Trophoblast cell (in vitro differentiated cells and primary cell): ENCODE measurements at regions not wholly inside any gene's neighbourhood (a gene's known extent, or its start where the extent isn't known, plus 50 kb on each side); places are given as distances from the start of the nearest gene placed in this dataset.

Experiments
- DNase-seq, 2 donors: peaks; one replicate each; pipeline ENCODE4 v3.0.0-alpha.2; 2016
- H2AFZ ChIP-seq: 2 replicates; pipeline ENCODE4 v1.6.1; 2013; ENCODE audit warnings: low read length, moderate library complexity, mild to moderate bottlenecking; ENCODE audit not compliant: insufficient read depth, poor library complexity
- H2AK5ac ChIP-seq: 2 replicates; pipeline ENCODE4 v1.6.1; 2013; ENCODE audit warnings: mild to moderate bottlenecking, low read length
- H2BK120ac ChIP-seq: 2 replicates; pipeline ENCODE4 v1.6.1; 2013; ENCODE audit warnings: low read length, mild to moderate bottlenecking, moderate library complexity; ENCODE audit not compliant: insufficient read depth, poor library complexity
- H2BK12ac ChIP-seq: 2 replicates; pipeline ENCODE4 v1.6.1; 2013; ENCODE audit warnings: mild to moderate bottlenecking, low read length, moderate library complexity
- H2BK5ac ChIP-seq: 2 replicates; pipeline ENCODE4 v1.6.1; 2013; ENCODE audit warnings: low read length, low read depth, moderate library complexity, mild to moderate bottlenecking; ENCODE audit not compliant: poor library complexity
- H3K14ac ChIP-seq: 2 replicates; pipeline ENCODE4 v1.6.1; 2013; ENCODE audit warnings: mild to moderate bottlenecking, low read length
- H3K18ac ChIP-seq: 2 replicates; pipeline ENCODE4 v1.6.1; 2013; ENCODE audit warnings: mild to moderate bottlenecking, low read length
- H3K23ac ChIP-seq: 2 replicates; pipeline ENCODE4 v1.6.1; 2013; ENCODE audit warnings: low read length
- H3K27ac ChIP-seq: 2 replicates; pipeline ENCODE4 v1.5.1; 2013; ENCODE audit warnings: low read depth, mild to moderate bottlenecking, inconsistent platforms, low read length, moderate library complexity
- H3K27me3 ChIP-seq: 2 replicates; pipeline ENCODE4 v1.6.1; 2013; ENCODE audit warnings: inconsistent platforms, mild to moderate bottlenecking, low read length, moderate library complexity; ENCODE audit not compliant: insufficient read depth
- H3K36me3 ChIP-seq, 2 experiments: 1 replicate in 1 of 2; 2 replicates in 1 of 2; pipeline ENCODE4 v1.6.1; 2013; ENCODE audit warnings: low read length in 2 of 2, mild to moderate bottlenecking in 2 of 2, moderate library complexity in 1 of 2; ENCODE audit not compliant: insufficient read depth in 2 of 2, control insufficient read depth in 1 of 2
- H3K4ac ChIP-seq: 2 replicates; pipeline ENCODE4 v1.6.1; 2013; ENCODE audit warnings: low read depth, mild to moderate bottlenecking, low read length, moderate library complexity
- H3K4me1 ChIP-seq, 2 experiments: 1 replicate in 1 of 2; 2 replicates in 1 of 2; pipeline ENCODE4 v1.6.1; 2013; ENCODE audit warnings: low read length in 2 of 2, mild to moderate bottlenecking in 2 of 2, moderate library complexity in 1 of 2; ENCODE audit not compliant: insufficient read depth in 2 of 2, control insufficient read depth in 1 of 2
- H3K4me2 ChIP-seq: 2 replicates; pipeline ENCODE4 v1.6.1; 2013; ENCODE audit warnings: inconsistent platforms, mild to moderate bottlenecking, low read length, moderate library complexity
- H3K4me3 ChIP-seq: 2 replicates; pipeline ENCODE4 v1.5.1; 2013; ENCODE audit warnings: mild to moderate bottlenecking, low read depth, low read length, inconsistent platforms
- H3K79me1 ChIP-seq: one replicate; pipeline ENCODE4 v1.6.1; 2013; ENCODE audit warnings: low read length
- H3K79me2 ChIP-seq: 2 replicates; pipeline ENCODE4 v1.6.1; 2013; ENCODE audit warnings: low read length, mild to moderate bottlenecking; ENCODE audit not compliant: control insufficient read depth, insufficient read depth, poor library complexity
- H3K9ac ChIP-seq: 2 replicates; pipeline ENCODE4 v1.6.1; 2013; ENCODE audit warnings: mild to moderate bottlenecking, low read length
- H3K9me3 ChIP-seq: 2 replicates; pipeline ENCODE4 v1.6.1; 2013; ENCODE audit warnings: low read depth, mild to moderate bottlenecking, control low read depth, inconsistent platforms, low read length; ENCODE audit not compliant: insufficient read depth
- H4K12ac ChIP-seq: 2 replicates; pipeline ENCODE4 v1.6.1; 2013; ENCODE audit warnings: low read depth, mild to moderate bottlenecking, low read length, moderate library complexity
- H4K8ac ChIP-seq: 2 replicates; pipeline ENCODE4 v1.6.1; 2013; ENCODE audit warnings: low read depth, mild to moderate bottlenecking, low read length, moderate library complexity
- H4K91ac ChIP-seq: one replicate; pipeline ENCODE4 v1.6.1; 2013; ENCODE audit warnings: low read depth, mild to moderate bottlenecking, low read length, moderate library complexity
- WGBS: extraction: QIAGEN DNeasy Blood & Tissue Kit; methylation state at CpG from one replicate; pipeline ENCODE4 v1.1.7; 2013; ENCODE audit warnings: missing lambda C conversion rate; ENCODE audit not compliant: insufficient read length, insufficient coverage; ENCODE audit errors: extremely low coverage; 5-methylcytosine and 5-hydroxymethylcytosine counted together

- Histone ChIP-seq H3K23ac (no peak overlapping the region), H3K9ac (no peak overlapping the region), H3K79me1 (peaks cover 4% of the 10 kb centered on the region), H2AK5ac (no peak overlapping the region), H3K36me3 (no peaks in the 10 kb centered on the region), H2BK5ac (no peak overlapping the region), H2BK120ac (no peak overlapping the region), H3K4me3 (no peak overlapping the region), H4K12ac (no peak overlapping the region), H3K27me3 (no peaks in the 10 kb centered on the region), H3K14ac (no peak overlapping the region), H3K79me2 (no peaks in the 10 kb centered on the region), H3K18ac (no peak overlapping the region), H3K4me2 (no peak overlapping the region), H4K91ac (no peak overlapping the region), H3K27ac (no peak overlapping the region), H2AFZ (no peak overlapping the region), H2BK12ac (no peak overlapping the region), H3K4me1 (peaks cover 3 to 7% of the 10 kb centered on the region in 2 experiments), H3K9me3 (no peaks in the 10 kb centered on the region), H3K4ac (no peak overlapping the region), H4K8ac (no peak overlapping the region)
- WGBS, result no CpG with 5 or more reads among the region's 4 CpGs
- DNase-seq, result no peak
Observed at GRCh38 chr7:25356534-25357151, 128.4 kb upstream of the NPVF start.

- Histone ChIP-seq H3K27ac (no peak overlapping the region), H3K4me2 (no peak overlapping the region), H3K9ac (no peak overlapping the region), H3K79me2 (no peaks in the 10 kb centered on the region), H3K9me3 (no peaks in the 10 kb centered on the region), H2BK5ac (no peak overlapping the region), H4K12ac (no peak overlapping the region), H2AFZ (no peak overlapping the region), H3K14ac (no peak overlapping the region), H2BK12ac (no peak overlapping the region), H3K27me3 (no peaks in the 10 kb centered on the region), H4K91ac (no peak overlapping the region), H3K79me1 (peaks cover 1% of the 10 kb centered on the region), H3K23ac (no peak overlapping the region), H3K36me3 (no peaks in the 10 kb centered on the region), H3K4me3 (no peak overlapping the region), H3K18ac (no peak overlapping the region), H4K8ac (no peak overlapping the region), H2AK5ac (no peak overlapping the region), H2BK120ac (no peak overlapping the region), H3K4me1 (peaks cover 3% of the 10 kb centered on the region in 2 experiments), H3K4ac (no peak overlapping the region)
- no CpG with 5 or more reads among the region's 6 CpGs for WGBS
- DNase-seq, result no peak
Observed at GRCh38 chr7:25358926-25359325, 130.6 kb upstream of the NPVF start.

- H4K12ac ChIP-seq, result no peak overlapping the region
- no peak overlapping the region for H2AK5ac ChIP-seq
- H4K91ac ChIP-seq, result no peak overlapping the region
- no peak overlapping the region for H2BK12ac ChIP-seq
- H3K36me3 ChIP-seq, result no peaks in the 10 kb centered on the region
- DNase-seq, result no peak
- H3K23ac ChIP-seq, result no peak overlapping the region
- H3K18ac ChIP-seq, result no peak overlapping the region
- no peak overlapping the region for H3K4ac ChIP-seq
- H2BK120ac ChIP-seq, result no peak overlapping the region
- H2AFZ ChIP-seq, result no peak overlapping the region
- H3K4me1 ChIP-seq, result peaks cover 2 to 3% of the 10 kb centered on the region in 2 experiments
- no peaks in the 10 kb centered on the region for H3K27me3 ChIP-seq
- WGBS, result no CpG with 5 or more reads among the region's 9 CpGs
- H3K4me2 ChIP-seq, result no peak overlapping the region
- no peak overlapping the region for H3K27ac ChIP-seq
- H3K4me3 ChIP-seq, result no peak overlapping the region
- H3K79me1 ChIP-seq, result peaks cover 1% of the 10 kb centered on the region
- H3K9ac ChIP-seq, result no peak overlapping the region
- no peaks in the 10 kb centered on the region for H3K79me2 ChIP-seq
- H4K8ac ChIP-seq, result no peak overlapping the region
- no peak overlapping the region for H2BK5ac ChIP-seq
- no peak overlapping the region for H3K14ac ChIP-seq
- no peaks in the 10 kb centered on the region for H3K9me3 ChIP-seq
Observed at GRCh38 chr7:25359471-25360059, 131.3 kb upstream of the NPVF start.

GRCh38 chr7:25360451-25360850 lies 132.2 kb upstream of the NPVF start:
- Histone ChIP-seq H4K8ac (no peak overlapping the region), H3K4me3 (no peak overlapping the region), H3K79me2 (no peaks in the 10 kb centered on the region), H2AFZ (no peak overlapping the region), H3K79me1 (peaks cover 1% of the 10 kb centered on the region), H3K36me3 (no peaks in the 10 kb centered on the region), H3K4me1 (peaks cover 0 to 3% of the 10 kb centered on the region in 2 experiments), H4K12ac (no peak overlapping the region), H3K9me3 (no peaks in the 10 kb centered on the region), H2BK12ac (no peak overlapping the region), H3K27ac (no peak overlapping the region), H3K14ac (no peak overlapping the region), H2BK120ac (no peak overlapping the region), H3K18ac (no peak overlapping the region), H3K23ac (no peak overlapping the region), H3K4ac (no peak overlapping the region), H3K4me2 (no peak overlapping the region), H3K9ac (no peak overlapping the region), H3K27me3 (no peaks in the 10 kb centered on the region), H4K91ac (no peak overlapping the region), H2AK5ac (no peak overlapping the region), H2BK5ac (no peak overlapping the region)
- no peak for DNase-seq
- WGBS, result no CpG with 5 or more reads among the region's 2 CpGs
